Thoracic aorta (tissue), 2 donors: ENCODE measurements at regions not wholly inside any gene's neighbourhood (a gene's known extent, or its start where the extent isn't known, plus 50 kb on each side); places are given as distances from the start of the nearest gene placed in this dataset.

Experiments
- ATAC-seq: fragments of 150-250 bp; one replicate; pipeline ENCODE4 v1.8.0; 2017; ENCODE audit warnings: low read depth; ENCODE audit not compliant: insufficient number of reproducible peaks, low FRiP score
- DNase-seq: peaks from one replicate; pipeline ENCODE4 v3.0.0-alpha.2; 2020; ENCODE audit warnings: low spot score
- H3K27ac ChIP-seq, 2 donors: fragments of 200-600 bp; sonication (generic); 1 replicate in 1 of 2; 2 replicates in 1 of 2; pipeline ENCODE4 v1.5.1; 2016; ENCODE audit warnings: mild to moderate bottlenecking in 2 of 2, moderate library complexity in 2 of 2
- H3K27me3 ChIP-seq: fragments of 200-600 bp; sonication (generic); replicated peaks from 2 replicates; pipeline ENCODE4 v1.6.0; 2016; ENCODE audit warnings: mild to moderate bottlenecking; ENCODE audit not compliant: insufficient read depth
- H3K36me3 ChIP-seq: fragments of 200-600 bp; sonication (generic); one replicate; pipeline ENCODE4 v1.5.1; 2016
- H3K4me1 ChIP-seq, 2 donors: fragments of 200-600 bp; sonication (generic); 1 replicate in 1 of 2; 2 replicates in 1 of 2; pipeline versions ENCODE4 v1.5.1 to v1.6.0; 2016; ENCODE audit warnings: low read depth in 2 of 2, mild to moderate bottlenecking in 1 of 2; ENCODE audit not compliant: control insufficient read depth in 1 of 2
- H3K4me3 ChIP-seq: fragments of 200-600 bp; sonication (generic); 2 replicates; pipeline ENCODE4 v1.5.1; 2016; ENCODE audit warnings: mild to moderate bottlenecking
- H3K9me3 ChIP-seq: fragments of 200-600 bp; sonication (generic); 2 replicates; pipeline ENCODE4 v1.5.1; 2016
- CTCF ChIP-seq: fragments of 200-600 bp; sonication (generic); IDR thresholded peaks from one replicate; pipeline ENCODE4 v1.5.1; 2019; ENCODE audit warnings: antibody characterized with exemption

- H3K36me3 ChIP-seq, result no peaks in the 10 kb centered on the region
- TF ChIP-seq CTCF, result no peak
- no peaks in the 10 kb centered on the region for H3K27me3 ChIP-seq
- no peak overlapping the region for H3K27ac ChIP-seq
- H3K4me3 ChIP-seq, result no peak overlapping the region
- DNase-seq (no peak), ATAC-seq (no peak)
- H3K9me3 ChIP-seq, result no peaks in the 10 kb centered on the region
- H3K4me1 ChIP-seq, result no peaks in the 10 kb centered on the region
Observed at GRCh38 chr10:43890124-43890523, 241.4 kb upstream of the ZNF32 start.

GRCh38 chr10:43888586-43888985 is 239.9 kb upstream of the ZNF32 start:
- ATAC-seq (no peak), DNase-seq (no peak)
- H3K4me3 ChIP-seq, result no peak overlapping the region
- H3K9me3 ChIP-seq, result no peaks in the 10 kb centered on the region
- TF ChIP-seq CTCF, result no peak
- no peaks in the 10 kb centered on the region for H3K36me3 ChIP-seq
- no peak overlapping the region for H3K27ac ChIP-seq
- H3K27me3 ChIP-seq, result no peaks in the 10 kb centered on the region
- no peaks in the 10 kb centered on the region for H3K4me1 ChIP-seq

GRCh38 chr10:43885842-43886241 is 237.2 kb upstream of the ZNF32 start:
- ATAC-seq, result no peak
- no peak overlapping the region for H3K4me3 ChIP-seq
- no peak for TF ChIP-seq CTCF
- no peaks in the 10 kb centered on the region for H3K9me3 ChIP-seq
- no peak for DNase-seq
- no peak overlapping the region for H3K27ac ChIP-seq
- H3K36me3 ChIP-seq, result no peaks in the 10 kb centered on the region
- H3K27me3 ChIP-seq, result no peaks in the 10 kb centered on the region
- H3K4me1 ChIP-seq, result peaks cover 4% of the 10 kb centered on the region in 2 donors

- Histone ChIP-seq H3K27me3 (no peaks in the 10 kb centered on the region), H3K27ac (no peak overlapping the region), H3K4me3 (no peak overlapping the region), H3K4me1 (peaks cover 4% of the 10 kb centered on the region in 2 donors), H3K9me3 (no peaks in the 10 kb centered on the region), H3K36me3 (no peaks in the 10 kb centered on the region)
- no peak for ATAC-seq
- no peak for DNase-seq
- TF ChIP-seq CTCF, result no peak
Observed at GRCh38 chr10:43885252-43885651, 236.6 kb upstream of the ZNF32 start.

GRCh38 chr10:43884501-43885105 is 235.9 kb upstream of the ZNF32 start:
- no peaks in the 10 kb centered on the region for H3K27me3 ChIP-seq
- no peaks in the 10 kb centered on the region for H3K9me3 ChIP-seq
- no peak overlapping the region for H3K27ac ChIP-seq
- H3K36me3 ChIP-seq, result no peaks in the 10 kb centered on the region
- TF ChIP-seq CTCF, result no peak
- H3K4me1 ChIP-seq, result peaks cover 4% of the 10 kb centered on the region in 2 donors
- no peak for ATAC-seq
- DNase-seq, result no peak
- no peak overlapping the region for H3K4me3 ChIP-seq
